Thyroid gland (tissue), 4 donors: ENCODE measurements at regions not wholly inside any gene's neighbourhood (a gene's known extent, or its start where the extent isn't known, plus 50 kb on each side); places are given as distances from the start of the nearest gene placed in this dataset.

Experiments
- CTCF ChIP-seq, 6 experiments: fragments of 200-600 bp in 3 of 6; fragments of 450-650 bp in 3 of 6; sonication (generic) in 3 of 6; IDR thresholded peaks; one replicate each; pipeline ENCODE4 v1.5.1; 2016 to 2019; ENCODE audit warnings: antibody characterized with exemption in 6 of 6, mild to moderate bottlenecking in 2 of 6, inconsistent platforms in 1 of 6, moderate library complexity in 1 of 6
- POLR2A ChIP-seq, 2 donors: fragments of 450-650 bp; IDR thresholded peaks; one replicate each; pipeline ENCODE4 v1.6.1; 2017; ENCODE audit warnings: antibody characterized with exemption in 2 of 2, mild to moderate bottlenecking in 2 of 2, moderate library complexity in 1 of 2

DNA sequence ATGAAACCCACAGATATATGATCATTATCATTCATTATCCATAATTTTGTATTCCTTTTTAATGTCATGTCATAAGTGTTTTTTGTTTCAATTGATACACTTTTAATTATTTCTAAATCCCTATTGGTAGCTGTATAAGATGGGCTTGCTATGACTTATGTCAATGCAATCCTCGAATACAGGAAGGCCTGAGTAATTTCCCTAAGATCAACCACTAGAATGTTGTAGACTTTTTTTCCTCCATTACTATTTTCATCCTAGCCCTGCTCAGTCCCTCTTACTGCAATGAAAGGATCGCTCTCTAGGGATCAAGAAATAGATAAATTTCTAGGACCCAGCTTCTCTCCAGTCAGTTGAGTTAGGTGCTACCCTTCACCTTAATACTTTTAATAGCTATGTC, 186.3 kb downstream of the KCNE4 start:
- no peak for TF ChIP-seq CTCF (IDR thresholded peaks at IDR 0.05)
- TF ChIP-seq POLR2A (IDR thresholded peaks at IDR 0.05): no peak
